Posterior cingulate gyrus (tissue), 11 donors: ENCODE measurements at regions not wholly inside any gene's neighbourhood (a gene's known extent, or its start where the extent isn't known, plus 50 kb on each side); places are given as distances from the start of the nearest gene placed in this dataset.
"Not testable (repeated sequence)": the region's sequence is repeated elsewhere in the genome, so short reads cannot be mapped to it uniquely, and the experiment has no call there.

Source experiments
- DNase-seq, 10 donors: peaks; one replicate each; pipeline versions ENCODE4 v3.0.0 to v3.0.0-alpha.2; 2020 to 2021; ENCODE audit warnings: mixed read lengths in 3 of 10
- intact Hi-C: fragments of 100-400 bp; cut with DNase I; formaldehyde crosslinking; loops from one replicate; pipeline ENCODE4 v1.15.1; 2023

DNA sequence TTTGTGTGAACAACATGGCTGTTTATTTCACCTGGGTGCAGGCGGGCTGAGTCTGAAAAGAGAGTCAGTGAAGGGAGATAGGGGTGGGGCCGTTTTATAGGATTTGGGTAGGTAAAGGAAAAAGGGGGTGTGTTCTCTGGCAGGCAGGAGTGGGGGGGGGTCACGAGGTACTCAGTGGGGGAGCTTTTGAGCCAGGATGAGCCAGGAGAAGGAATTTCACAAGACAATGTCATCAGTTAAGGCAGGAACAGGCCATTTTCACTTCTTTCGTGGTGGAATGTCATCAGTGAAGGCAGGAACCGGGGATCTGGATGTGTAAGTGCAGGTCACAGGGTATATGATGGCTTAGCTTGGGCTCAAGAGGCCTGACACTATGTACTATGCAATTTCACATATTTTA is 184.8 kb upstream of the SEMA3E start:
- intact Hi-C loops, DNase-seq: not testable (repeated sequence)

DNA sequence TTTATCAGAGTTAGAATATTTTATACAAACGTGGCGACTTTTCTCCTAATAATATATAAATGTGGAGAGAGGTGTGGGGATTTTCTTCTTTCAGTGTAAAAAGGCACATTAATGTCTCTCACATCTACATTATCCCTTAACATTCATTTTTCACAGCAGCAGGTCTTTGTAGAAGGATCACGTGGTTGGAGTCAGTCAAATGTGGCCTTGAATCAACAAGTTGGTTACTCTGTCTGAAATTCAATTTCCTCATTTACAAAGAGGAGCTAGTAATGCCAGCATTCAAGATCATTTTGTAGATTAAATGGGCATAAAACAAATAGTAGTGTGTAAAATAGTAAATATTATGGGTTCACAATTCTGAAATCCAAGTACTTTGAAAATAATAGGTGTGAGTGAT is 183.1 kb upstream of the SEMA3E start:
- intact Hi-C loops: no loop called here
- DNase-seq: no peak

DNA sequence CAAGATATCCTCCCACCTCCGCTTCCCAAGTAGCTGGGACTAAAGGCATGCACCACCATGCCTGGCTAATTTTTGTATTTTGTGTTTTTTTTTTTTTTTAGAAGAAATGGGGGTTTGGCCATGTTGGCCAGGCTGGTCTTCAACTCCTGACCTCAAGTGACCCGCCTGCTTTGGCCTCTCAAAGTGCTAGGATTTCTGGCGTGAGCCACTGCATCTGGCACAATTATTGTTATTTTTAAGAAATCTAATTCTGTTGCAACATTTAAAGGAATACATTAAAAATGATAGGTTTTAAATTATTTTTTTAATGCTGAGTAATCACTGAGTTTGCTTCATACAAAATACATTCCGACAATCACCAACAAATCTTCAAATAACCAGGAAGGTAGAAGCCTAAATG is 178.1 kb upstream of the SEMA3E start:
- DNase-seq: no peak
- intact Hi-C loops: no loop called here

DNA sequence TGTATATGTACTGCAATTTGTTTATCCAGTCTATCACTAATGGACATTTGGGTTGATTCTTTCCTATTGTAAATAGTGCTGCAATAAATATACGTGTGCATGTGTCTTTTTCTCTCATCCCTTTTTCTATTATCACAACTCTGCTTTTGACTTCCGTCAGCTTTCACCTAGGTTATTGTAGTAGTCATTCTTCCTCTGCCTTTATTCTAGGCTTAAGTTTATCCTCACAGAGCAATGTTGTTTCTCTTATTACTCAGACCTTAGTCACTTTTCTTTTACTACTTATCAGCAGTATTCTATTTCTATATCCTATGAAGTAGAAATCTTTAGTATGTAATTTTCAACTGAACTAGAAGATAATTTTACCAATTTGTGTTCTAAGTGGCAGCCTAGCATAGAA is 175.3 kb upstream of the SEMA3E start:
- intact Hi-C loops: no loop called here
- no peak for DNase-seq

DNA sequence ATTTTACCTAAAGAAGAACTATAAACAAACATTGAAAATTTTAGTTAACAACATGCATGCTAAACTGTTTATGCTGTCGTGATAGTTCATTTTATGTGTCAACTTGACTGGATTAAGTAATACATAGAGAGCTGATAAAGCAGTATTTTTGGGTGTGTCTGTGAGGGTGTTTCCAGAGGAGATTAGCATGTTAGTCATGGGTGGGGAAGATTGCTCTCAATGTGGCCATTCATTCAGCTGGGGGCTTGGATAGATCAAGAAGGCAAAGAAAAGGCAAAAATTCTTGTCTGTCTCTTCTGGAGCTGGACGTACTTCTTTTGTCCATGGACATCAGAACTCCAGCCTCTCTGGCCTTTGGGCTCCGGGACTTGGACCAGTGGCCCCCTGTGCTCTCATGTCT is 172.9 kb upstream of the SEMA3E start:
- intact Hi-C loops: no loop called here
- DNase-seq: no peak

DNA sequence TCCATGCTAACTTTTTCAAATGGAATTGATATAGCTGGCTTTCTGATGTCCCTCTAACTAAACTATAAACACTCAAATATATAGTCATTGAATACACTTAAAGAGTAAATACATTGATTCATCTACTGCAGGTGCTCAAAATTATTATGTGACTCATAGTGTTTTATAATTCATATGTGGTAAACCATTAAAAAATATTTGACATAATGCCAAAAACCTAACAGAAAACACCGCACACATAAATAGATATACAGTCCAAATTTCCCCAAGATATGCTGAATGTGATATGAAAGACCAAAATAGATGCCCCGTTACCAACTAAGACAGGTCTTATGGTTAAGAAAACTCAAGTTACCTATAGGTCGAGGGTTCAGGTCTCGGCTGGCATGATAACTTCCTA is 171.7 kb upstream of the SEMA3E start:
- intact Hi-C loops: no loop called here
- DNase-seq: no peak

DNA sequence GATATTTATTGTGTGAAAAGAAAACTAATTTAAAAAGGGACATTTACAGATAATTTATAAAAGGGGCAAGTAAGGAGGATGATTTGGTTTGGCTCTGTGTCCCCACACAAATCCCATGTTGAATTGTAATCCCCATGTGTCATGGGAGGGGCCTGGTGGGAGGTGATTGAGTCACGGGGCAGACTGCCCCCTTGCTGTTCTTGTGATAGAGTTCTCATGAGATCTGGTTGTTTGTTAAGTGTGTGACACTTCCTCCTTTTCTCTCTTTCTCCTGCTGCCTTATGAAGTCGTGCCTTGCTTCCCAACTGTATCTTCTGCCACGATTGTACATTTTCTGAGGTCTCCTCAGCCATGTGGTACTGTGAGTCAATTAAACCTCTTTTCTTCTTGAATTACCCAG is 171.0 kb upstream of the SEMA3E start:
- DNase-seq: no peak
- intact Hi-C loops: no loop called here

DNA sequence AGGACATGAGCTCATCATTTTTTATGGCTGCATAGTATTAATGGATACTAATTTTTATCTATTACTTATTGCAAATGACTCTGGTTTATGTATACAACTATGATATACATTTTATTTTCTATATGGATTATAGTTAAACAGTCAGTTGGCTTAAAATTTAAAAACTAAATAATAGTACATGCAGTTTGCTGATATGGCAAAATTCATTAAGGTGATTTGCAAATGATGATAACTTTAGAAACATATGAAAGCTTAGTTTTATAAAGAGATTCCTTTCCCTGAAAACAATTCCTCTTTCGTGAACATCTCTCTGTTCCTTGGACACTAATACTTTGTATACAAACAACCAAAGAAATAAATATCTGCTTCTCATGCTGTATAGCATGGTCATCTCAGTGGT is 165.5 kb upstream of the SEMA3E start:
- intact Hi-C loops: no loop called here
- DNase-seq: no peak

DNA sequence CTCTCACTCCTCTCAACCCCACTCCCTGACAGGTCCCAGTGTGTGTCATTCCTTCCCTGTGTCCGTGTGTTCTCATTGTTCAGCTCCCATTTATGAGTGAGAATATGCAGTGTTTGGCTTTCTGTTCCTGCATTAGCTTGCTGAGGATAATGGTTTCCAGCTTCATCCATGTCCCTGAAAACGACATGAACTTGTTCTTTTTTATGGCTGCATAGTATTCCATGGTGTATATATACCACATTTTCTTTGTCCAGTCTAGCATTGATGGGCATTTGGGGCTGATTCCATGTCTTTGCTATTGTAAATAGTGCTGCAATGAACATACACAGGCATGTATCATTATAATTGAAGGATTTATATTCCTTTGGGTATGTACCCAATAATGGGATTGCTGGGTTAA is 163.6 kb upstream of the SEMA3E start:
- intact Hi-C loops: not testable (repeated sequence)

DNA sequence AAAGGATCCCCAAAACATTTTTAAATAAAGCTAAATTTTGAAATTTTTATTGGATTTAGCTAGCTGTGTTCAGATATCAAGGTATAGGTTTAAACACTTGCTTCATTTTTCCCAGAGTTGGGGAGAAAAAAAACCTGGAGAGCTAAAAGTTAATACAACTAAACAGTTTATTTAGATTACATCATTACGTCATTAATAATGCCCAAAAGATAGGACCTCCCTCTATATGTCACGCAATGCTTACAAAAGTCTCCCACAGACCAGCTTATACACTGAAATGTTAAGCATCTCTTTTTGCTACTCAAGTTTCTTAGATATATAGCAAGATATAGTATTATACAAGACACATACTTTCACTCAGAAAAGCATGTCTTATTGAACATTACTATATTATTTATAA is 160.0 kb upstream of the SEMA3E start:
- no peak for DNase-seq
- intact Hi-C loops: no loop called here

More for the DNA sequence above, 163.6 kb upstream of the SEMA3E start:
- not testable (repeated sequence) for DNase-seq

DNA sequence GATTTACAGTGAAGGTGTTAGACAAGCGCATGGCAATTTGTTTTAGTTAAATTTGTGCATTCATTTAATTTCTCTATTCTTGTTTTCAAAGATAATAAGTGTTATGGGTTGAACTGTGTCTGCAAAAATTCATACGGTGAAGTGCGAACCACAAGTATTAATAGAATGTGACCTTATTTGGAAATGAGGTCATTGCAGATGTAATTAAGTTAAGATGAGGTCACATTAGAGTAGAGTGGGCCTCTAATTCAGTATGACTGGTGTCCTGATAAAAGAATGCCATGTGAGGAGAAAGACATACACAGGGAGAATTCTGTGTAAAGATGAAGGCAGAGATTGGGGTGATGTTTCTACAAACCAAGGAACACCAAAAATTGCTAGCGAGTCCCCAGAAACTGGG is 158.8 kb upstream of the SEMA3E start:
- no peak for DNase-seq
- intact Hi-C loops: no loop called here

DNA sequence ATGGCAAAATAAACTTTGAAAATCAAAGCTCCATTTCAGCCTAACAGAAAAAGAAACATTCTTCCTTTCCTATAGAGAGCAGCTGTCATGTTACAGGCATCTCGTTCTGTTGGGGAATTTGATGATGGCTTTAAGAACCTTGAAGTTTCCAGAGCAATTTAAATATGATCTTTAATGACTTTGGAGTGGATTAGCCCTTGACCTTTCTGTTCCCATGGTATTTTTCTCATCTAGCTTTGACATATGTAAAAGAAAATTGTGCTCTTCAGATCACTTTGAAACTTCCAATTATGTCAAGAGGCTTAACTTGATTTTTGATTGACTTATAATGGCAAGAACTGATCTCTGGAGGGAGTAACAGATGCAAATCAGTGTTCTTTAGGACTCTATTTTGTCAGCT is 157.6 kb upstream of the SEMA3E start:
- DNase-seq: no peak
- intact Hi-C loops: no loop called here

DNA sequence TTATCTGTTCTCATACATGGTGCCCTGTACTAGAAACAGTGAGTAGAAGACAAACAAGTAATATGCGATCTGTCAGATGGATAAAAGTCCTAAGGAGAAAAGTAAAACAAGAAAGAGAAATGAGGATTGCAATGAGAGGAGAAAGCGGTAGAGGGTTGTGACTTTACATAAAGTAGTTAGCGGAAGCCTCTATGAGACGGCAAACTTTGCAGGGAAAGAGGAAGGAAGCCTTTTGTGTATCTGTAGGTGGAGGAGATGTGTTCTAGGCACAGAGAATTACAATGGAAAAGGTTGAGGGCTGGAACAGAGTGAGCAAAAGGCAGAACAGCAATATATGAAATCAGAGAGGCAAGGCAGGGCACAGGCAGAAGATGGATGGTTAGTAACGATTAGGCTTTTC is 150.4 kb upstream of the SEMA3E start:
- intact Hi-C loops: no loop called here
- DNase-seq: no peak

DNA sequence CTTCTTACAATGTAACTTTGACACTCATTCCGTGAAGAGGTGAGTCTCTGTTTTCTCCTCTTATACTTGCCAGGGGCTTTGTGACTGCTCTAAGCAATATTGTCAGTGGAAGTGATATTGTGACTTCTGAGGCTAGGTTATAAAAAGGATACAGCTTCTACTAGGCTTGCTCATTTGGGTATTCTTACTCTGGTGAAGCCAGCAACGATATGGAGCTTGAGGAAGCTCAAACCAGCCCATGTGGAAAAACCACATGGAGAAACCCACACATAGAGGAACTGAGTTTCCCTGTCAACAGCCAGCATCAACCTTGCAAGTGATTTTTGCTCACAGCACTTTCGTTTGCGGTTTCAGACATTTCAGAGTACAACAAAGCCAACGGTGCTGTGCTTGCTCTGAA is 149.6 kb upstream of the SEMA3E start:
- DNase-seq: no peak
- intact Hi-C loops: no loop called here

DNA sequence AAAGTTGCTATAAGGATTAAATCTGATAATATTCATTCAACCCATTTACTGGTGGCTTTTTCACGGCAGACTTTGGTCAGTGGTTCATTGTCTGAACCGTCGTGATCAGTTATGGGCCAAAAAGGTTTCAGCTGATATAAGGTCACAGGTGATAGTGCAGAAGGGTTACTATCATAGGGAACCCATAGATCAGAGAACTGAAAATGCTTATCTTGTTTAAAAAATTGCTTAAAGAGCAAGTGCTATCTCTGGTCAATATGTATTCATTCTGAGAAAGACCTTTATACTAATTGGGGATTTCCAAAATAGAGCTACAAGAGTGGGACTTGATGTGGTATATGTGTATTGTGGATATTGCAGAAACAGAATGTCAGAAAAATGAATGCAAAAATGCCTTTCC is 147.8 kb upstream of the SEMA3E start:
- no peak for DNase-seq
- intact Hi-C loops: no loop called here

DNA sequence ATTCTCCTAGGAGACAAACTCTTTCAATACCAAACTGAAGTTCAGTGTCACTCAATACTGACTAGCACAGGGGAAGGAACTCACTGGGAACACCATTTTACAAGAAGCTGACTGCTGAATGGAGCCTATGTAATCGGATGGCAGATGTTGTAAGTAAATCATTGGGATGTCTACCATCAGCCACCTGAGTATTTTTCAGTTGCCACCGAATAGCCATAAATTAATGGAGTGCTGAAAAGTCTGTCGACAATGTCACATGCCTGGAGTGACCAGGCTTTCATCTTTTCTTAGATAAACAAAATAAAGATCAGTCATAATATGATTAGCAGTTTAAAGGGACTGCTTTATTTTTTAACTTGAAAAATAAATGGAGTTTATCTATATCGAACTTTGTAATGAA is 145.9 kb upstream of the SEMA3E start:
- intact Hi-C loops: no loop called here
- DNase-seq: no peak

DNA sequence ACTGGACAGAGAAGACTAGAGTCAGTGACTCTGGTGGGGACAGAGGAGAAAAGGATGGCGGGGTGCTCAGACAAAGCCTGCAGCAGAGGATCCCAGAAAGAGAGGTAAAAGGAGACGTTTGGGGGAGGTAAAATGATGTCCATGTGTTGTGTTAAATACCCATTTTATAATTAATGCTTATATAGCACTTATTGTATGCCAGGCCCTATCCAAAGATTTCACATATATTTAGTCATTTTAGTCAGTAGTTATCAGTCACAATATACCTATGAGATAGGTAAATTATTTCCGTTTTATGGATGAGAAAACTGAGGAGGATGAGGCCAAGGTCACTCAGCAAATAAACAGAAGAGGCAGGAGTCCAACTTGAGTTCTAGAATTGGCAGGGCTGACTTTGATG is 144.6 kb upstream of the SEMA3E start:
- DNase-seq: no peak
- intact Hi-C loops: no loop called here

DNA sequence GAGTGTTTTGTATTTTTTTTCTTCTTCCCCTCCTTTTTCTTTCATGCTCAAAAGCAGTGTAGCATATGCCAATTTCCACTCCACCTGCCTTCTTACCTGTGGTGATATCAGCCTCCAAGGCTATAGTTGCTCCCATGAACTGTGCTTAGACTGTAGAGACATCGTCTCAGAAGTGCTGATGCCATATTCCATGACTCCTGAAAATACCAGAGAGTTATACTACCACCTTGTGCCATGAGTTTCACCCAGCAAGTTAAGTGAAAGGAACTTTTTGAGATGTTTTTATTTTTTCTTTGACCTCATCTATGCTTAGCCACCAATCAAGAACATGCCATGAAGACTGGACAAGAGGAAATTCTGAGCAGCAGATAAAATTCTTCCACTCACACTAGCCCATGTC is 142.8 kb upstream of the SEMA3E start:
- no peak for DNase-seq
- intact Hi-C loops: no loop called here

DNA sequence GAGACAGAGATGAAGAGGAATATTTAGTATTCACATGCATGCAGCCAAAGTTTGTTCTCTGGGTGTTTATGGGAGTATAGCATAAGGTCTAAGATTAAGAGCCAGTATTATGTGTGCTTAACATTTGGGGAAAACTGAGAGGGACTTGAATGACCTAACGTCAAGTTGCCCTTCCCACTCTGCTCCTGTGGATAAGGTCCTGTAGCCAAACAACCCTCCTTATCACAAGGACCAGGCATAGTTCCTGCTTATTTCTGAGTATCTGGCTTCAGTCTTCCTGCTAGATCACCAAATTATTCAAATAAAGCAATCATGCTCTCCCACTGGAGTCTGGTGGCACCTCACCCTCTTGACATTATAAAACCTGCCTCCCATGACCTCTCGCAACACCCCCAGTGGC is 137.9 kb upstream of the SEMA3E start:
- DNase-seq: no peak
- intact Hi-C loops: no loop called here

DNA sequence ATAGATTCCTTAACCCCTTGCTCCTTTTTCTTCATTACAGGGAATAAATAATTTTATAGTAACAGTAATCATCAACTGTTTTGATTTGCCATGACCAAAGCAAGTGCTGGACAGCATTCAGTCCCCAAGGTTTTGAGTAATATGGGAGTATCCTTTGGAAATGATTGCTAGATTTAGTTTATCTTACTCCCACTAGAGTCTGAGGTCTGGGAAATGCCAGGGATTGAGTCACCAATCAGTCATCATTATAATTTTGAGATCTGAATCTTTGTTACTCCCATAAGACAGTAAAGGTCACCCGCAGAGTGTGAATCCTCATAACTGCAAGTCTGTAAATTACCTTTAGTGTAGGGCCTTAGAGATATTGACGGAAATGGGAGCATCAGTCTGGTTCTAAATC is 133.7 kb upstream of the SEMA3E start:
- DNase-seq: no peak
- intact Hi-C loops: no loop called here

DNA sequence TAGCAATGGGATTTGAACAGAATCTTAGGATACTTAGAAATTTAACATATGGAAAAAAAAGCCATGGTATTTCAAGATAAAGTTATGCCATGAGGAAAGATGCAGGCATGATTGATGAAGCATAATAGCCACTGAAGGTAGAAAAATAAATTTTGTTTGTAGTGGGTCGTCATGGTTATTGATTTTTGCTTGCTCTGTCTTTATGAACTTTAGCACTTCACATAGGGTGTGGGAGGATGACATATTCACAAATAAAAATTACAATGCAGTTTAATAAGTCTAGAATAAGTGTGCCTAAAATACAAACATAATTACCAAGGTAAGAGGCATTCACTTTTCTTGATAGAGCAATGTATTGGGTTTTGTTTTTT is 129.1 kb upstream of the SEMA3E start:
- intact Hi-C loops: no loop called here
- no peak for DNase-seq

DNA sequence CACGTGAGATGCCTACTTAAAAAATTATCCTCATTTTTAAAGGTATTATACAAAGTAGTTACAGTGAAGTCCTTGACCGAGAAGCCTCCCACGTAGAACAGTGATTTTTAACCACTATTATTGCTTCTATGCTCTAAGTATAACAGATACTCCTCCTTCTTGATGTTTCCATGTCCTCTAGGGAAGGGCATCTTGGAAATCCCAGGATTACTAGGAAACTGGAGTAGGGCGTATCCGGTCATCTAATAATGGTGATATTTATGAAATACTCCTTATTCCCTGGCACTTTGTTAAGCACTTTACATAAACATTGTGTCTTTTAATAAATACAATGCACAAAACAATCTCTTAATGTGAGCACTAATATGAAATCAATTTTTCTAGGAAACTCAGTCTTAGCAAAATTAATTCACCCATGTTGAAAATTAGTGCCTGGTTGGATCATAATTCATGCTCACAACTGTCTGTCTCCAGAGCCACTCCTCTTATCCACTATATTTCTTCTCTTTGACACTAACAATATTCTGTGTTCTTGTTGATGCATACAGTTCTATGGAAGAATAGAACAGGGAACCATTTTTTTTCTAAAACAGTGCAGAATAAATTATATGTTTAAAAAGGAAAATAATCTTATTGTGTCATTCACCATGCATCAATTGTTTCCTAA is 128.6 kb upstream of the SEMA3E start:
- intact Hi-C loops: no loop called here
- no peak for DNase-seq

DNA sequence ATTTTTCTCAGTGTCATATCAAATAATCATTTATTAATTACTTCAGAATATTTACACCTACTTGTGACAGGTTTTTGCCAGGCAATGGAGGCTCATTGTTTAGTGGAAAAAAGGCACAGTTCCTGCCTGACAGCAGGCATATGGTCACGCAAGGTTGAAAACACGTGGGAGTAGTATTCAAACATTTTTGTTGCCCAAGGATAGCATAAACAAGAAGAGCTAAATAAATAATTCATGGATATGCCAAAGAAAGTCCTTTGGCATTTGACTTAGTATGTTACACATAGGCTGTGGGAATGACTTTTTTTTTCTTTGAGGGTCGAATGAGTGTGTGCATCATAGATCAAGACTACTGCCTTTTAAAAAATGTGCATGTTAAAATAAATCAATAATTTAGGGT is 120.5 kb upstream of the SEMA3E start:
- no peak for DNase-seq
- intact Hi-C loops: no loop called here
